HG03196 (cell line): ENCODE measurements at regions not wholly inside any gene's neighbourhood (a gene's known extent, or its start where the extent isn't known, plus 50 kb on each side); places are given as distances from the start of the nearest gene placed in this dataset.
"Not testable (repeated sequence)": the region's sequence is repeated elsewhere in the genome, so short reads cannot be mapped to it uniquely, and the experiment has no call there.

ENCODE experiments used
- ATAC-seq: cut with Tn5 transposase; IDR thresholded peaks from one replicate; pipeline ENCODE4 v1.9.1; 2021; ENCODE audit not compliant: unreplicated experiment

GRCh38 chr2:224120986-224121385 is 81.9 kb upstream of the SERPINE2 start:
- ATAC-seq: no peak

DNA sequence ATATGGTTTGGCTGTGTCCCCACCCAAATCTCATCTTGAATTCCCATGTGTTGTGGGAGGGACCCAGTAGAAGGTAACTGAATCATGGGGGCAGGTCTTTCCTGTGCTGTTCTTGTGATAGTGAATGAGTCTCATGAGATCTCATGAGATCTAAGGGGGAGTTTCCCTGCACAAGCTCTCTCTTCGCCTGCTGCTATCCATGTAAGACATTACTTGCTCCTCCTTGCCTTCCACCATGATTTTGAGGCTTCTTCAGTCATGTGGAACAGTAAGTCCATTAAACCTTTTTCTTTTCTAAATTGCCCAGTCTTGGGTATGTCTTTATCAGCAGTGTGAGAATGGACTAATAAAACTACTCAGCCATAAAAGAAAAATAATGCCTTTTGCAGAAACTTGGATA is 80.8 kb upstream of the SERPINE2 start:
- ATAC-seq: not testable (repeated sequence)

DNA sequence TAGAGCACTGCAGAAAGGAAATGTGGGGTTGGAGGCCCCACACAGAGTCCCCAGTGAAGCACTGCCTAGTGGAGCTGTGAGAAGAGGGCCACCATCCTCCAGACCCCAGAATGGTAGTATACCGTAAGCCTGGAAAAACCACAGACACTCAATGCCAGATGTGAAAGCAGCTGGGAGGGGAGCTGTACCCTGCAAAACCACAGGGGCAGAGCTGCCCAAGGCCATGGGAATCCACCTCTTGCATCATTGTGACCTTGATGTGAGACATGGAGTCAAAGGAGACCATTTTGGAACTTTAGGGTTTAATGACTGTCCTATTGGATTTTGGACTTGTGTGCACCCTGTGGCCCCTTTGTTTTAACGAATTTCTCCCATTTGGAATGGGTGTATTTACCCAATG is 75.3 kb upstream of the SERPINE2 start:
- ATAC-seq: no peak

- ATAC-seq: not testable (repeated sequence)
Measured at GRCh38 chr2:224113930-224114329, 74.8 kb upstream of the SERPINE2 start.

- ATAC-seq: no peak
Measured at GRCh38 chr2:224111576-224111975, 72.5 kb upstream of the SERPINE2 start.

- no peak for ATAC-seq
Measured at GRCh38 chr2:224110811-224111210, 71.7 kb upstream of the SERPINE2 start.

- no peak for ATAC-seq
Measured at GRCh38 chr2:224109751-224110150, 70.7 kb upstream of the SERPINE2 start.

- ATAC-seq: no peak
Measured at GRCh38 chr2:224106794-224107193, 67.7 kb upstream of the SERPINE2 start.

- ATAC-seq: no peak
Measured at GRCh38 chr2:224104668-224105386, 65.7 kb upstream of the SERPINE2 start.

GRCh38 chr2:224103651-224104050 is 64.6 kb upstream of the SERPINE2 start:
- ATAC-seq: no peak

DNA sequence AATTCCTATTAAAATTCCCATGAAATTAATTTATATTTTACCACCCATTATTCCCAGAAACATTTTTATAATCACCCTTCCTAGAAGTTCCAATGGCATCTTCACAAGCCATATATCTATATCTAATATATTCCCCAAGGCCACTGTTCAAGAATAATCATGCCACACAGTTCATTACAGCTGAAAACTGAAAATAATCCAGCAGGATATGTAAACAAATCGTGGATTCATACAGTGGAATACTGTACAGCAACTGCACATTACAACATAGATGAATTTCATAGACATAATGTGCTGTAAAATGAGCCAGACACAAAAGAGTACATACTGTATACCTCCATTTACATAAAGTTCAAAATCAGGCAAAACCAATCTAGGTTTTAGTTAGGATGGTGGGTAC is 63.9 kb upstream of the SERPINE2 start:
- no peak for ATAC-seq

DNA sequence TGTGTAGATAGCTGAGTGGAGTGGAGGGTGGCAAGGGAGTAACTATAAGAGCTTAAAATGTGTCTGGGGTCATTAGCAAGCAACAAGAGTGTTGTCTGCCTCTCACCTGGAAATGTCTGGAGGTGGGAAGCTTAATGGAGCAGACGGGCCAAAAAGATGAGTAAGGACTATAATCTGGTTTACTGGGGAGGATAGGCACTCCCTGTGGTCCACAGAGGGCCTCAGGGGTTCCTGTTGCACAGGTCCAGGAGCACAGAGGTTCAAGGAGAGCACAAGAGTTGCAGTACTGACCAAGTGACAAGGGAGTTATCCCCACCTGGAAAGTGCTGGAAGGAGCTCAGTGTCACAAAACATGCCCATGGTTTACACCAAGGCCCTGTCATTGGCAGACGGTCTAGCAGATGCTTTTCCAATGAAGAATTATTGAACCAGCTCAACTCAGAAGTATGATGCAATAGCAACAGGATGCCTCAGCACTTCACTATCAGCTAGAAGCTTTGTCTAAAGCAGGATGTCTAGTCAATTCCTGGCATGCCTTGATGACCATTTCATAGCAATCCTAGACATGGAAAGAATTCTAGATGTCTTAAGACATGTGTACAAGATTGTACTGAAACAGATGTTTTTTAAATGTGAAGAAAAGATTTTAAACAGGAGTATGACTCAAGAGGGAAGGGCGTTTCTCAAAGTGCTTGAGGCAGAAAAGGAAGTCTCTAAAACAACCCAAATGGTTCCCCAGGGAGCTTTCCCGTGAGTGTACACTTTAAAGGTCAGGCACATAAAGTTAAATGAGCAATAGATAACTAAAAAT is 62.9 kb upstream of the SERPINE2 start:
- ATAC-seq: no peak

DNA sequence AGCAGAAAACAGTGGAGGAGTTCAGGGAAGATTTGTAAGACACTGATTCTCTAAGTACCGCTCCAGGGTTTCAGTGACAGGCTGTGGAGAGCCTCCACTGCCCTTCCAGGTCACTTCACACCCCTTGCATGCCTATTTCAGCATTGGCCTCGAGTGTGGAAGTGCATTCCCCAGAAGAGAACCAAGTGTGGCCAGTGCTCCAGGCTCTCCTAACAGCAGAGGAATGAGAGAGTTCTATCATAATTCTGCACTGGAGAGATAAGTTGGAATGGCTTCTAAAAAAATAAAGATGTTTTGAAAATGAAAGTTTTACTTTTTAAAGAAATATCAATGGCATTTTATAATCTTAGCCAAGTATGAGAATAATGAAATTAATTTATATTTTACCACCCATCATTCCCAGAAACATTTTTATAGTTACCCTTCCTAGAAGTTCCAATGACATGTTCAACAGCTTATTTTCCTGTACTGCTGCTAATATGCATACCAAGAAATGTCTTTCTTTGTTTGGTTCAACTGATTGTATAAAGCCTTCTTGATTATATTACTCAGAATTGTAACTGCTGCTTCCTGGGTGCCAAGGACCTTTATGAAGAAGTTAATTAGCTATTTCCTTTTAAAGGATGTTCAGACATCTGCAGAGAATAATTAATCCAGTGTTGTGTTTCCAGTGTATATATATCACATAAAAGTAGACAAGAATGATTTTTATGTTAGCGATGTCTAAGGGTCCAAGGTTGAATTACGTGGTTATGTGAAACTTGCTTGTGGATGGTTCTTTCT is 61.0 kb upstream of the SERPINE2 start:
- no peak for ATAC-seq

DNA sequence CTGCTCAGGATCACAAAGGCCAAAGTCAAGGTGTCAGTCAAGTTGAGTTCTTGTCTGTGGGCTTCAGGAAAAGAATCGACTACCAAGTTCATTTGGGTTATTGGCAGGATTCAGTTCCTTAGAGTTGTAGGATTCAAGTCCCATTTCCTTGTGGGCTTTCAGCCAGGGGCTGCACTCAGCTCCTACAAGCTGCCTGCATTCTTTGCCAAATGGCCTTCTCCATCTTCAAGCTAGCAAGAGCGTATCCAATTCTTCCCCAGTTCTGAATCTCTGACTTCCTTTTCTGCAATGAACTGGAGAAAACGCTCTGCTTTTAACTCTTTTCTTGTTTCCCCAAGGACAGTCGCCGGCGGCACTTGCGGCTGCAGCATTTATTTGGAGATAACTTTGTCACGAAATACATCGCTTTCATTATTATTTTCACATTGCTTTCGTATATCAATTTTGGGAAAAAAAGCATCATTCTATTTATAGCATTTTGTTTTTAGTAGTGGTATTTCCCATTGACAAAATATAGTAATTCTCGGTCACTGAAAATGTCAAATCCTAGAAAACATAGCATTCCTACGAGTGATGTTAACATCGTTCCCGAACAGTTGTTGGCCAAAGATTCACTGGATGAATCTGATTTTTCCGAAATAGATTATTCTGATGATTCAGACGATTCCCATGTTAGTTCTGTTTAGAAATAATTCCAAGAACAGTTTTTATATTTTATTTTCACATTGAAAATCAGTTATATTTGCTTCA is 59.6 kb upstream of the SERPINE2 start:
- ATAC-seq: no peak

DNA sequence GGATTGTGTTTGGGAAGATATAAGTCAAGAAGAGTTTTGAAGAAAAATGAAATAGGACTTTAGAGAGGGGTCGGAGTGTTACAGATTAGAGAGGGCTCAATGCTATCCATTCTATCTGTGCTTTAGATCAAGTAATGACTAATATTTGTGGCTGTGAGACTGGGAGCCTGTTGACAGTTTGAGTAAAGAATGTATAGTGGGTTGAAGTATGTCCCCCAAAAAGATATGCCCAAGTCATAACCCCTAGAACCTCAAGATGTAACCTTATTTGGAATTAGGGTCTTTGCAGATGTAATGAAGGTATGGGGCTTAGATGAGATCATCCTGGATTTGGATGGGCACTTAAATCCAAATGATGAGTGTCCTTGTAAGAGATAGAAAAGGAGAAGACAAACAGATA is 55.3 kb upstream of the SERPINE2 start:
- no peak for ATAC-seq

DNA sequence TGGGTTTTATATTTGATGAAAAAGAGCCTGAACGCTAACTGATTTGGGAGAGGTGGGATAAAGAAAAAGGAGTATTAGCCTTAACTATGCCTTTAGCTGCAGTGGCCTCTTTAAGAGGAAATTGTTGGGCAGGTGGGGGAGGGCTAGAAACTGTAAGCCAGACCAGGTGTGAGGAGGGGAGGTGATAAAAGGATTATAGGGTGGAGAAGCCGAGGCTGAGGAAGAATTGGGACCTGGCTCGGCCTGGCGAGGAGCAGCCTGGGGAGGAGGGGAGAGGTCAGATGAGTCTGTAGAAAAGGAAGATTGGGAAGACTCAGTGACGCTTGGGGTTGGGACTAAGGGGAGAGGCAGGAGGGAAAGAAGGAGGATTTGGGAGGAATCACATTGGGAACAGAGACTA is 52.6 kb upstream of the SERPINE2 start:
- ATAC-seq: not testable (repeated sequence)

DNA sequence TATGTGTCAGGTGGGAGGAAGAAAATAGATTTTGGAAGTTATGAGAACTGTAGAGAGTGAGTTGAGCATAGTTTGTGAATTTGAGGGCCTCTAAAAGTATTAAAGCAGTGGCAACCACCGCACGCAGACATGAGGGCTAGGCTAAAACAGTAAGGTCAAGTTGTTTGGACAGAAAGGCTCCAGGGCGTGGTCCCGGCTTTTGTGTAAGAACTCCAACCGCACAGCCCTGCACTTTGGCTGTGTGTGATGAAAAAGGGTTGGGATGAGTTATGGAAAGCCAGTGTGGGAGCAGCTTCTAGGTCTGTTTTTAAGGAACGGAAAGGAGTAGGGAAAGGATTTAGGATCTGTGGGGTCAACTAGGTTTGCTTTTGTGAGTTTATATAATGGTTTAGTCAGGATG is 50.5 kb upstream of the SERPINE2 start:
- not testable (repeated sequence) for ATAC-seq
